ENCODE measurements at regions not wholly inside any gene's neighbourhood (a gene's known extent, or its start where the extent isn't known, plus 50 kb on each side); places are given as distances from the start of the nearest gene placed in this dataset.

DNA sequence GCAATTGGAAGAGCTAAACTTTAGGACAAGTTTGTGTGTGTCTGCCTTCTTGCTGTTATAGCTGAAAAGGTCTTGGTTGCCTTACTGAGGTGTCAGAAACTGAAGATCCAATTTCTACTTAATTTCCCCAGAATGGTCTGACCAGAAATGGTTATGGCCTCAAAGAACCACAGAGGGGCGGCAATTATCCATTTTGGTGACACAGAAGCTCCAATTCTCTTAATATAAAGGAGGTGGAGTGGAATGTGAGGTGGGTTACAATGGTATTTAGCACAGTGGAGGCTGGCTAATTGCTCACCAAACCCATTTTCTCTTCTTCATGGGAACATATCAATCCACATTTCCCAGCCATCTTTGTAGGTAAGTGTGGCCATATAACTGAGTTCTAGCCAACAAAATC lies 1157.2 kb downstream of the OLFM4 start:
- H3K36me3 ChIP-seq (ENCODE audit: insufficient read depth, low read length) = no peaks in the 10 kb centered on the region
- H3K27ac ChIP-seq (ENCODE audit: low read depth, low read length) = no peak overlapping the region
- Mint-ChIP-seq H3K4me3 (ENCODE audit: unreplicated experiment) (no peak overlapping the region), H3K27me3 (ENCODE audit: low read depth, unreplicated experiment) (no peaks in the 10 kb centered on the region), H3K4me1 (ENCODE audit: low read depth, unreplicated experiment) (peaks cover 3% of the 10 kb centered on the region), H3K27ac (ENCODE audit: unreplicated experiment) (no peak overlapping the region), H3K36me3 (ENCODE audit: low read depth, unreplicated experiment) (no peaks in the 10 kb centered on the region), H3K9me3 (ENCODE audit: unreplicated experiment) (no peaks in the 10 kb centered on the region)
- TF ChIP-seq, protein P1, sequence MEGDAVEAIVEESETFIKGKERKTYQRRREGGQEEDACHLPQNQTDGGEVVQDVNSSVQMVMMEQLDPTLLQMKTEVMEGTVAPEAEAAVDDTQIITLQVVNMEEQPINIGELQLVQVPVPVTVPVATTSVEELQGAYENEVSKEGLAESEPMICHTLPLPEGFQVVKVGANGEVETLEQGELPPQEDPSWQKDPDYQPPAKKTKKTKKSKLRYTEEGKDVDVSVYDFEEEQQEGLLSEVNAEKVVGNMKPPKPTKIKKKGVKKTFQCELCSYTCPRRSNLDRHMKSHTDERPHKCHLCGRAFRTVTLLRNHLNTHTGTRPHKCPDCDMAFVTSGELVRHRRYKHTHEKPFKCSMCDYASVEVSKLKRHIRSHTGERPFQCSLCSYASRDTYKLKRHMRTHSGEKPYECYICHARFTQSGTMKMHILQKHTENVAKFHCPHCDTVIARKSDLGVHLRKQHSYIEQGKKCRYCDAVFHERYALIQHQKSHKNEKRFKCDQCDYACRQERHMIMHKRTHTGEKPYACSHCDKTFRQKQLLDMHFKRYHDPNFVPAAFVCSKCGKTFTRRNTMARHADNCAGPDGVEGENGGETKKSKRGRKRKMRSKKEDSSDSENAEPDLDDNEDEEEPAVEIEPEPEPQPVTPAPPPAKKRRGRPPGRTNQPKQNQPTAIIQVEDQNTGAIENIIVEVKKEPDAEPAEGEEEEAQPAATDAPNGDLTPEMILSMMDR (IDR thresholded peaks at IDR 0.05; ENCODE audit: insufficient read depth, low read depth, low read length) = no peak
- TF ChIP-seq EZH2 (IDR thresholded peaks at IDR 0.05; ENCODE audit: insufficient read depth, low read length) = no peak
- H4K20me1 ChIP-seq (ENCODE audit: insufficient read depth, low read length) = no peaks in the 10 kb centered on the region
- peaks cover 2% of the 10 kb centered on the region for H3K9me3 ChIP-seq (ENCODE audit: insufficient read depth, low read depth, low read length)
- no peak overlapping the region for H3K4me3 ChIP-seq (ENCODE audit: insufficient read depth, low read depth, low read length)
- no peak for DNase-seq (ENCODE audit: low read depth)
- no peaks in the 10 kb centered on the region for H3K4me1 ChIP-seq (ENCODE audit: insufficient read depth, low read length)
- no peak overlapping the region for H2AFZ ChIP-seq (ENCODE audit: low read depth, low read length)
- H3K27me3 ChIP-seq (ENCODE audit: insufficient read depth, low read length) = no peaks in the 10 kb centered on the region
- H3K9ac ChIP-seq (ENCODE audit: low read length) = no peak overlapping the region
- no peaks in the 10 kb centered on the region for H3K79me2 ChIP-seq (ENCODE audit: insufficient read depth, low read length)
- no peak for FAIRE-seq
- H3K4me2 ChIP-seq (ENCODE audit: low read length) = no peak overlapping the region

DNA sequence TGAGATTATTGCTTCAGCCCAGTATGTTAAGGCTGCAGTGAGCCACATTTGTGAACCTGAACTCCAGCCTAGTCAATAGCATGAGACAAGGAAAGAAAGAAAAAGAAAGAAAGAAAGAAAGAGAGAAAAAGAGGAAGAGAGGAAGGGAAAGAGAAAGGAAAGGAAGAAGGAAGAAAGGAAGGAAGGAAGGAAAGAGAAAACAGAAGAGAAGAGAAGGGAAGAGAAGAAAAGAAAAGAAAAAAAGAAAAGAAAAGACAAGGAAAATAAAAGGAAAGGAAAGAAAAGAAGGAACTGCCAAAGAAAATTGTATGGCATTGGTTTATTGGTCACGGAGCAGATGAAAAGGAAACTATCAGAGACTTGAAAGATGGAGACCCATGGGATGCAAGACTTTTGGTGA lies 1158.8 kb downstream of the OLFM4 start:
- no peaks in the 10 kb centered on the region for H3K36me3 Mint-ChIP-seq (ENCODE audit: low read depth, unreplicated experiment)
- no peak for TF ChIP-seq EZH2 (IDR thresholded peaks at IDR 0.05; ENCODE audit: insufficient read depth, low read length)
- TF ChIP-seq, protein P1 (IDR thresholded peaks at IDR 0.05; ENCODE audit: insufficient read depth, low read depth, low read length) = no peak
- Histone ChIP-seq H3K9ac (ENCODE audit: low read length) (no peak overlapping the region), H3K4me3 (ENCODE audit: insufficient read depth, low read depth, low read length) (no peak overlapping the region), H3K27me3 (ENCODE audit: insufficient read depth, low read length) (no peaks in the 10 kb centered on the region), H3K27ac (ENCODE audit: low read depth, low read length) (no peak overlapping the region), H3K79me2 (ENCODE audit: insufficient read depth, low read length) (no peaks in the 10 kb centered on the region), H2AFZ (ENCODE audit: low read depth, low read length) (no peak overlapping the region), H3K9me3 (ENCODE audit: insufficient read depth, low read depth, low read length) (peaks cover 2% of the 10 kb centered on the region), H3K4me2 (ENCODE audit: low read length) (no peak overlapping the region), H3K4me1 (ENCODE audit: insufficient read depth, low read length) (no peaks in the 10 kb centered on the region), H4K20me1 (ENCODE audit: insufficient read depth, low read length) (no peaks in the 10 kb centered on the region), H3K36me3 (ENCODE audit: insufficient read depth, low read length) (no peaks in the 10 kb centered on the region)
- no peak overlapping the region for H3K4me3 Mint-ChIP-seq (ENCODE audit: unreplicated experiment)
- FAIRE-seq = no peak
- H3K27ac Mint-ChIP-seq (ENCODE audit: unreplicated experiment) = no peak overlapping the region
- no peak for DNase-seq (ENCODE audit: low read depth)
- H3K27me3 Mint-ChIP-seq (ENCODE audit: low read depth, unreplicated experiment) = no peaks in the 10 kb centered on the region
- H3K9me3 Mint-ChIP-seq (ENCODE audit: unreplicated experiment) = no peaks in the 10 kb centered on the region
- peaks cover 3% of the 10 kb centered on the region for H3K4me1 Mint-ChIP-seq (ENCODE audit: low read depth, unreplicated experiment)

DNA sequence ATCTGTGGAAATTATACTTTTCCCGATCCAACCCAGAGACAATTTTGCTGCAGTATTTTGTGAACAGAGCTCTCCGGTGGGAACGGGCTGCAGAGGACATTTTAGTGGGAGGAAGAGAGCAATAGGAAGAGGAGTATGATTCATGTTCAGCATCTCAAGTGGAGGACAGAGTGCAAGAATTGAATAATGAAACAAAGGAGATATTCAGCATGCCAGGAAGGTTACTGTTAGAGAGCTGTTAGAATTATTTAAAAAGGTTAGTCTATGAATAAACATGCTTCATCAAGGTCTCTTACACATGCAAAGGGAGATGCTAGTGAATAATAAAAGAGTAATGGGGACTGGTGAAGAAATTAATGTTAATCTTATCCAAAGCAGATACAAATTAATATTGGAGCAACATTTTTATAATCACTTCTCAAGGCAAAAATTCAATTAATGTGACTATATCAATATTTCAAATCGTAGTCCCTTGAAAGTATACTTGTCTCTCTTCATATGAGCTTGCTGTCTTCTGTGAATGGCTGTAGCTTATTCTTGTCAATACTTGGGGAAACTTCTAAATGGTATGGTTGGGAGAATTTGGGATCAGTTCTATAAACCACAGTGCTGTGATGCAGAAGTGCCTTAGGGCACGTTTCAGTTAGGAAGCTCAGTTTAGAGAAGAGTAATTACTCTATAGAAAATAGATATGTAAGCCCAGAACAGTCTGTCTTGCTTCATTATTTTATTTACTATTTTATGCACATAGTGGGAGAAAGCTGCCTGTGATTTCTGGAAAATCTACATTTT lies 1165.8 kb downstream of the OLFM4 start:
- H3K36me3 Mint-ChIP-seq (ENCODE audit: low read depth, unreplicated experiment) = no peaks in the 10 kb centered on the region
- H3K4me1 Mint-ChIP-seq (ENCODE audit: low read depth, unreplicated experiment) = peaks cover 3% of the 10 kb centered on the region
- no peaks in the 10 kb centered on the region for H3K4me1 ChIP-seq (ENCODE audit: insufficient read depth, low read length)
- DNase-seq (ENCODE audit: low read depth) = no peak
- no peak for TF ChIP-seq EZH2 (IDR thresholded peaks at IDR 0.05; ENCODE audit: insufficient read depth, low read length)
- TF ChIP-seq, protein P1 (IDR thresholded peaks at IDR 0.05; ENCODE audit: insufficient read depth, low read depth, low read length) = no peak
- no peaks in the 10 kb centered on the region for H3K27me3 Mint-ChIP-seq (ENCODE audit: low read depth, unreplicated experiment)
- H3K4me3 Mint-ChIP-seq (ENCODE audit: unreplicated experiment) = no peak overlapping the region
- no peaks in the 10 kb centered on the region for H4K20me1 ChIP-seq (ENCODE audit: insufficient read depth, low read length)
- no peak overlapping the region for H2AFZ ChIP-seq (ENCODE audit: low read depth, low read length)
- no peak overlapping the region for H3K4me3 ChIP-seq (ENCODE audit: insufficient read depth, low read depth, low read length)
- no peak overlapping the region for H3K9ac ChIP-seq (ENCODE audit: low read length)
- no peak overlapping the region for H3K27ac Mint-ChIP-seq (ENCODE audit: unreplicated experiment)
- no peak overlapping the region for H3K27ac ChIP-seq (ENCODE audit: low read depth, low read length)
- no peaks in the 10 kb centered on the region for H3K9me3 Mint-ChIP-seq (ENCODE audit: unreplicated experiment)
- H3K9me3 ChIP-seq (ENCODE audit: insufficient read depth, low read depth, low read length) = peaks cover 2% of the 10 kb centered on the region
- no peaks in the 10 kb centered on the region for H3K36me3 ChIP-seq (ENCODE audit: insufficient read depth, low read length)
- no peaks in the 10 kb centered on the region for H3K27me3 ChIP-seq (ENCODE audit: insufficient read depth, low read length)
- no peak overlapping the region for H3K4me2 ChIP-seq (ENCODE audit: low read length)
- no peaks in the 10 kb centered on the region for H3K79me2 ChIP-seq (ENCODE audit: insufficient read depth, low read length)
- no peak for FAIRE-seq

Data from astrocyte (in vitro differentiated cells and primary cell).